ENCODE measurements at regions not wholly inside any gene's neighbourhood (a gene's known extent, or its start where the extent isn't known, plus 50 kb on each side); places are given as distances from the start of the nearest gene placed in this dataset.

DNA sequence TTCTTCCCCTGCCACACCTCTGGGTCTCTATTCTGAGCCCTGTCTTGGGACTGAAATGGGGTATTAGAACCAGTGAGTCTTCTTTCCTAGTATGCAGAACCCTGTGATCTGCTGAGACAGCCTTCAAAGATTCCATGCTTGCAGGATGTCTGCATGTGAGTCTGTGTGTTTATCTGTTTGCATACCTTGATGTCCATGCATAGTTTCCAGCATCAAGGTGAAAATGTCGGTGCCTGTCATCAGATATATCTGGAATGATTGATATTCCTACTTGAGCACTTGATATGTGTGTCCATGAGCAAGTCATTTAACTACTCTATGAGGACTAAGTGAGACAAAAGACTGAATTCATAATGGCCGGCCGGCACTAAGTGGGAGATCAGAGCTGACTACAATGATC, 117.0 kb upstream of the HS3ST1 start:
- Histone ChIP-seq H2AFZ (ENCODE audit: low read depth, low read length, poor library complexity, severe bottlenecking) (no peak overlapping the region), H3K4me2 (ENCODE audit: low read length) (peak overlapping the region; percentile 20), H3K27me3 (ENCODE audit: insufficient read depth, low read length) (no peaks in the 10 kb centered on the region), H4K20me1 (ENCODE audit: insufficient read depth) (no peaks in the 10 kb centered on the region), H3K36me3 (ENCODE audit: control insufficient read depth in 1 of 2, insufficient read depth in 2 of 2, low read length in 2 of 2) (no peaks in the 10 kb centered on the region), H3K9me3 (ENCODE audit: control insufficient read depth in 1 of 2, insufficient read depth in 1 of 2, low read depth in 1 of 2, low read length in 2 of 2) (no peaks in the 10 kb centered on the region), H3K9ac (ENCODE audit: low read length) (peak overlapping the region; percentile 64), H3K79me2 (ENCODE audit: insufficient read depth, low read length) (no peaks in the 10 kb centered on the region), H3K9me2 (ENCODE audit: insufficient read depth) (no peaks in the 10 kb centered on the region), H3K27ac (ENCODE audit: low read depth, low read length) (peak overlapping the region; percentile 96), H3K4me1 (ENCODE audit: control insufficient read depth in 1 of 2, insufficient read depth in 2 of 2, low read length in 2 of 2) (peaks cover 76 to 87% of the 10 kb centered on the region in 2 experiments), H3K4me3 (replicated peaks in 1 of 2; ENCODE audit: low read depth in 1 of 2, low read length in 2 of 2) (no peak overlapping the region)
- intact Hi-C loops (cut with micrococcal nuclease), result loop anchor here (10.0 kb wide), 1 partner anchor 69 kb away; no protein-coding TSS in a partner anchor
- TF ChIP-seq FOSL1 (IDR thresholded peaks at IDR 0.05; ENCODE audit: low read depth) (no peak), CBX3 (IDR thresholded peaks at IDR 0.05; ENCODE audit: low read depth) (no peak), SP1 (IDR thresholded peaks at IDR 0.05; ENCODE audit: low read depth) (peak; percentile 19; the same call in 1 of the 2 replicates), EGR1 (IDR thresholded peaks at IDR 0.05; ENCODE audit: low read depth) (no peak), JUND (IDR thresholded peaks at IDR 0.05) (no peak), SIN3A (IDR thresholded peaks at IDR 0.05; ENCODE audit: low read depth) (no peak)
- DNase-seq (ENCODE audit: low read depth, low spot score) (no peak), ATAC-seq (no peak)
- BruUV-seq (replicated peaks), result no TSS peak
- ChIA-PET POLR2A (interaction anchor here (1.0 to 3.8 kb wide), 3 partner anchors 11 to 88 kb away, joined by 3 to 32 read pairs (median 5); no protein-coding TSS in a partner anchor), RAD21 (ENCODE audit: low non-redundant PET in 1 of 2, low total read pairs in 2 of 2, uncharacterized antibody in 2 of 2, unreplicated experiment in 2 of 2) (no interaction called here), CTCF (no interaction called here)

DNA sequence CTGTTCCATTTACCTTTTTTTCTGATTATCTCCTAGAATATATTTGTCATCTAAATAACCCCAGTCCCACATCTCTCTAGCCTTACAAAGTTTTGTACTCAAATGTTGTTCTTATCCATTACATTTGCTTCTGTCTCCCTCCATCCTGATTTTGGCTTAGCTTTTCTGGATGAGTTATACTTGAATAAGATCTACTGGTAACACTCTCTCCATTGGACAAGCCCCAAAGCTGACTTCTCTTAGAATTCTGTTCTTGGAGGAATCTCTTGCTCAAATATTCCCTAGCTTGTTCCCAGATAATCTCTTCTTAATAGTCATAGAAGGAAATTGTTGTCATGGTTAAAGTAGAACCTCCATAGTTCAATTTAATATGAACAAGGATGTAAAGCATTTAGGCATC, 115.5 kb upstream of the HS3ST1 start:
- RAD21 ChIA-PET (ENCODE audit: low non-redundant PET in 1 of 2, low total read pairs in 2 of 2, uncharacterized antibody in 2 of 2, unreplicated experiment in 2 of 2), result interaction anchor here in 1 of 2 experiments (2.2 kb wide), 1 partner anchor 80 kb away, joined by 9 read pairs; no protein-coding TSS in a partner anchor
- Histone ChIP-seq H3K4me3 (replicated peaks in 1 of 2; ENCODE audit: low read depth in 1 of 2, low read length in 2 of 2) (no peak overlapping the region; a peak in 1 of 4 replicates), H2AFZ (ENCODE audit: low read depth, low read length, poor library complexity, severe bottlenecking) (no peak overlapping the region), H3K9me3 (ENCODE audit: control insufficient read depth in 1 of 2, insufficient read depth in 1 of 2, low read depth in 1 of 2, low read length in 2 of 2) (no peaks in the 10 kb centered on the region), H3K27ac (ENCODE audit: low read depth, low read length) (peak overlapping the region; percentile 96), H3K36me3 (ENCODE audit: control insufficient read depth in 1 of 2, insufficient read depth in 2 of 2, low read length in 2 of 2) (no peaks in the 10 kb centered on the region), H3K27me3 (ENCODE audit: insufficient read depth, low read length) (no peaks in the 10 kb centered on the region), H3K9ac (ENCODE audit: low read length) (peak overlapping the region; percentile 64), H3K79me2 (ENCODE audit: insufficient read depth, low read length) (no peaks in the 10 kb centered on the region), H4K20me1 (ENCODE audit: insufficient read depth) (no peaks in the 10 kb centered on the region), H3K4me2 (ENCODE audit: low read length) (peak overlapping the region; percentile 62), H3K9me2 (ENCODE audit: insufficient read depth) (no peaks in the 10 kb centered on the region), H3K4me1 (ENCODE audit: control insufficient read depth in 1 of 2, insufficient read depth in 2 of 2, low read length in 2 of 2) (peaks cover 62 to 82% of the 10 kb centered on the region in 2 experiments)
- intact Hi-C loops (cut with micrococcal nuclease), result loop anchor here (5.0 to 10.0 kb wide), 2 partner anchors 71 to 158 kb away; no protein-coding TSS in a partner anchor
- TF ChIP-seq RAD21 (IDR thresholded peaks at IDR 0.05; ENCODE audit: low read depth) (no peak), CBX3 (IDR thresholded peaks at IDR 0.05; ENCODE audit: low read depth) (no peak), SP1 (IDR thresholded peaks at IDR 0.05; ENCODE audit: low read depth) (no peak), EGR1 (IDR thresholded peaks at IDR 0.05; ENCODE audit: low read depth) (no peak), CEBPB (IDR thresholded peaks at IDR 0.05; ENCODE audit: low read depth) (no peak), ZFX (IDR thresholded peaks at IDR 0.05) (no peak), EZH2phosphoT487 (IDR thresholded peaks at IDR 0.05; ENCODE audit: borderline replicate concordance) (no peak), POLR2AphosphoS5 (IDR thresholded peaks at IDR 0.05; ENCODE audit: low read depth, low read length) (no peak), YY1 (IDR thresholded peaks at IDR 0.05; ENCODE audit: extremely low read depth, insufficient replicate concordance, low read depth, low read length) (no peak), TCF7L2 (IDR thresholded peaks at IDR 0.05; ENCODE audit: borderline replicate concordance, extremely low read depth, insufficient read depth, insufficient read length) (no peak), JUND (IDR thresholded peaks at IDR 0.05) (no peak), ZNF274 (IDR thresholded peaks at IDR 0.05; ENCODE audit: low read depth, low read length) (no peak), FOSL1 (IDR thresholded peaks at IDR 0.05; ENCODE audit: low read depth) (no peak)
- TF ChIP-seq, protein P1, sequence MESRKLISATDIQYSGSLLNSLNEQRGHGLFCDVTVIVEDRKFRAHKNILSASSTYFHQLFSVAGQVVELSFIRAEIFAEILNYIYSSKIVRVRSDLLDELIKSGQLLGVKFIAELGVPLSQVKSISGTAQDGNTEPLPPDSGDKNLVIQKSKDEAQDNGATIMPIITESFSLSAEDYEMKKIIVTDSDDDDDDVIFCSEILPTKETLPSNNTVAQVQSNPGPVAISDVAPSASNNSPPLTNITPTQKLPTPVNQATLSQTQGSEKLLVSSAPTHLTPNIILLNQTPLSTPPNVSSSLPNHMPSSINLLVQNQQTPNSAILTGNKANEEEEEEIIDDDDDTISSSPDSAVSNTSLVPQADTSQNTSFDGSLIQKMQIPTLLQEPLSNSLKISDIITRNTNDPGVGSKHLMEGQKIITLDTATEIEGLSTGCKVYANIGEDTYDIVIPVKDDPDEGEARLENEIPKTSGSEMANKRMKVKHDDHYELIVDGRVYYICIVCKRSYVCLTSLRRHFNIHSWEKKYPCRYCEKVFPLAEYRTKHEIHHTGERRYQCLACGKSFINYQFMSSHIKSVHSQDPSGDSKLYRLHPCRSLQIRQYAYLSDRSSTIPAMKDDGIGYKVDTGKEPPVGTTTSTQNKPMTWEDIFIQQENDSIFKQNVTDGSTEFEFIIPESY (IDR thresholded peaks at IDR 0.05; ENCODE audit: extremely low read depth, insufficient replicate concordance, low read length), result no peak
- TF ChIP-seq, protein P2, sequence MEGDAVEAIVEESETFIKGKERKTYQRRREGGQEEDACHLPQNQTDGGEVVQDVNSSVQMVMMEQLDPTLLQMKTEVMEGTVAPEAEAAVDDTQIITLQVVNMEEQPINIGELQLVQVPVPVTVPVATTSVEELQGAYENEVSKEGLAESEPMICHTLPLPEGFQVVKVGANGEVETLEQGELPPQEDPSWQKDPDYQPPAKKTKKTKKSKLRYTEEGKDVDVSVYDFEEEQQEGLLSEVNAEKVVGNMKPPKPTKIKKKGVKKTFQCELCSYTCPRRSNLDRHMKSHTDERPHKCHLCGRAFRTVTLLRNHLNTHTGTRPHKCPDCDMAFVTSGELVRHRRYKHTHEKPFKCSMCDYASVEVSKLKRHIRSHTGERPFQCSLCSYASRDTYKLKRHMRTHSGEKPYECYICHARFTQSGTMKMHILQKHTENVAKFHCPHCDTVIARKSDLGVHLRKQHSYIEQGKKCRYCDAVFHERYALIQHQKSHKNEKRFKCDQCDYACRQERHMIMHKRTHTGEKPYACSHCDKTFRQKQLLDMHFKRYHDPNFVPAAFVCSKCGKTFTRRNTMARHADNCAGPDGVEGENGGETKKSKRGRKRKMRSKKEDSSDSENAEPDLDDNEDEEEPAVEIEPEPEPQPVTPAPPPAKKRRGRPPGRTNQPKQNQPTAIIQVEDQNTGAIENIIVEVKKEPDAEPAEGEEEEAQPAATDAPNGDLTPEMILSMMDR (IDR thresholded peaks at IDR 0.05 in 2 of 3, conservative IDR thresholded peaks at IDR 0.05 in 1 of 3; ENCODE audit: borderline replicate concordance in 1 of 3, insufficient read depth in 1 of 3, low read depth in 2 of 3, low read length in 2 of 3), result no peak
- TF ChIP-seq, protein P3, sequence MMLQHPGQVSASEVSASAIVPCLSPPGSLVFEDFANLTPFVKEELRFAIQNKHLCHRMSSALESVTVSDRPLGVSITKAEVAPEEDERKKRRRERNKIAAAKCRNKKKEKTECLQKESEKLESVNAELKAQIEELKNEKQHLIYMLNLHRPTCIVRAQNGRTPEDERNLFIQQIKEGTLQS (IDR thresholded peaks at IDR 0.05), result no peak
- ATAC-seq (no peak), DNase-seq (ENCODE audit: low read depth, low spot score) (no peak)
- POLR2A ChIA-PET, result interaction anchor here (0.9 to 3.8 kb wide), 10 partner anchors 9 to 124 kb away, joined by 3 to 32 read pairs (median 6); partner anchors contain the start of gene HS3ST1
- CTCF ChIA-PET, result no interaction called here
- BruUV-seq (replicated peaks), result TSS peak; percentile 88
